Calu3 (cell line): ENCODE measurements at regions not wholly inside any gene's neighbourhood (a gene's known extent, or its start where the extent isn't known, plus 50 kb on each side); places are given as distances from the start of the nearest gene placed in this dataset.

ENCODE experiments used
- BruUV-seq: library from RNA; stranded (reverse); fragments of 400-500 nt; replicated peaks from 2 replicates; lab custom pipeline; 2021; lab: Mats Ljungman, UMichigan
- CTCF ChIA-PET: fragments of 300-600 bp; sonication (Branson Sonifier 250); formaldehyde crosslinking; loops from one replicate; lab custom pipeline; 2022; ENCODE audit warnings: antibody characterized with exemption; lab: Charles Lee
- DNase-seq: peaks from one replicate; pipeline ENCODE4 v3.0.0; 2022
- H3K27ac Mint-ChIP-seq: one replicate; pipeline ENCODE4 v1.8.0; 2022; ENCODE audit warnings: mixed read lengths; ENCODE audit not compliant: unreplicated experiment
- H3K27me3 Mint-ChIP-seq: one replicate; pipeline ENCODE4 v1.8.0; 2022; ENCODE audit warnings: mixed read lengths; ENCODE audit not compliant: unreplicated experiment
- H3K36me3 Mint-ChIP-seq: one replicate; pipeline ENCODE4 v1.8.0; 2022; ENCODE audit warnings: mild to moderate bottlenecking, moderate library complexity, mixed read lengths; ENCODE audit not compliant: insufficient read depth, unreplicated experiment
- H3K4me1 Mint-ChIP-seq: one replicate; pipeline ENCODE4 v1.8.0; 2022; ENCODE audit warnings: mild to moderate bottlenecking, low read depth, mixed read lengths; ENCODE audit not compliant: unreplicated experiment
- H3K4me3 Mint-ChIP-seq: one replicate; pipeline ENCODE4 v1.8.0; 2022; ENCODE audit warnings: mild to moderate bottlenecking, low read depth, moderate library complexity, mixed read lengths; ENCODE audit not compliant: unreplicated experiment
- H3K9me3 Mint-ChIP-seq: one replicate; pipeline ENCODE4 v1.8.0; 2022; ENCODE audit warnings: low read depth, mixed read lengths; ENCODE audit not compliant: unreplicated experiment
- intact Hi-C: fragments of 100-400 bp; cut with micrococcal nuclease; formaldehyde crosslinking; loops from one replicate; pipeline ENCODE4 v1.10.0; 2022; ENCODE audit not compliant: unreplicated experiment
- TF ChIP-seq, protein P1 (sequence below): fragments of 200-600 bp; IDR thresholded peaks from one replicate; pipeline ENCODE4 v1.8.0; 2022; ENCODE audit warnings: antibody characterized with exemption; ENCODE audit not compliant: unreplicated experiment

DNA sequence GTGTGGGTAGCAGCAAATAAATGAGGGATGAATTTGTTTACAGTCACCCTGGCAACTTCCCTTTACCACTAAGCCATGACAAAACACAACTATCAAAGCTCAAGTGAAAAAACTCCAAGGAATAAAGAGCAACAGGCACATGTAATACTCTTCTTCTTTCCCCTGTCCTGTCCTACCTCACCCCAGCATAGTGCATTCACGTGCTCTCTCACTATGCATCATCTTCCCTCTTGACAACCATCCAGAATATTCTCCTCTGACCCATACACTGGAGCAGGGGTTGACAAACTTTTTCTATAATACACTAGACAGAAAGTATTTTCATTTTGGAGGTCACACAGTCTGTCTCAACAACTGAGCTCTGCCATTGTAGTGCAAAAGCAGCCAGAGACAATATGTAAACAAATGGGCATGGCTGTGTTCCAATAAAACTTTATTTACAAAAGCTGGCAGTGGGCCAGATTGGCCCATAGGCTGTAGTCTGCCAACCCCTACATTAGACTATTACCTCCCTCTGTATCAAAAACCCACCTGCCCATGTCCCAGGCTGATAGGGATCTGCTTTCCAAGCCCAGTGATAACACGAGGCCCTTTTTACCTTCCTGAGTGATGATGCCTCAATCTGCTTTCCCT is 354.5 kb downstream of the FGFR2 start:
- peaks cover 22% of the 10 kb centered on the region for H3K4me1 Mint-ChIP-seq
- H3K9me3 Mint-ChIP-seq = peaks cover 4% of the 10 kb centered on the region
- BruUV-seq = no TSS peak
- no peak for DNase-seq
- intact Hi-C loops = no loop called here
- TF ChIP-seq, protein P1, sequence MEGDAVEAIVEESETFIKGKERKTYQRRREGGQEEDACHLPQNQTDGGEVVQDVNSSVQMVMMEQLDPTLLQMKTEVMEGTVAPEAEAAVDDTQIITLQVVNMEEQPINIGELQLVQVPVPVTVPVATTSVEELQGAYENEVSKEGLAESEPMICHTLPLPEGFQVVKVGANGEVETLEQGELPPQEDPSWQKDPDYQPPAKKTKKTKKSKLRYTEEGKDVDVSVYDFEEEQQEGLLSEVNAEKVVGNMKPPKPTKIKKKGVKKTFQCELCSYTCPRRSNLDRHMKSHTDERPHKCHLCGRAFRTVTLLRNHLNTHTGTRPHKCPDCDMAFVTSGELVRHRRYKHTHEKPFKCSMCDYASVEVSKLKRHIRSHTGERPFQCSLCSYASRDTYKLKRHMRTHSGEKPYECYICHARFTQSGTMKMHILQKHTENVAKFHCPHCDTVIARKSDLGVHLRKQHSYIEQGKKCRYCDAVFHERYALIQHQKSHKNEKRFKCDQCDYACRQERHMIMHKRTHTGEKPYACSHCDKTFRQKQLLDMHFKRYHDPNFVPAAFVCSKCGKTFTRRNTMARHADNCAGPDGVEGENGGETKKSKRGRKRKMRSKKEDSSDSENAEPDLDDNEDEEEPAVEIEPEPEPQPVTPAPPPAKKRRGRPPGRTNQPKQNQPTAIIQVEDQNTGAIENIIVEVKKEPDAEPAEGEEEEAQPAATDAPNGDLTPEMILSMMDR = no peak
- peak overlapping the region; percentile 60 for H3K27ac Mint-ChIP-seq
- peaks cover 6% of the 10 kb centered on the region for H3K36me3 Mint-ChIP-seq
- no peak overlapping the region for H3K4me3 Mint-ChIP-seq
- CTCF ChIA-PET = interaction anchor here (0.6 kb wide), 1 partner anchor 177 kb away, joined by 3 read pairs; no protein-coding TSS in a partner anchor
- no peaks in the 10 kb centered on the region for H3K27me3 Mint-ChIP-seq

DNA sequence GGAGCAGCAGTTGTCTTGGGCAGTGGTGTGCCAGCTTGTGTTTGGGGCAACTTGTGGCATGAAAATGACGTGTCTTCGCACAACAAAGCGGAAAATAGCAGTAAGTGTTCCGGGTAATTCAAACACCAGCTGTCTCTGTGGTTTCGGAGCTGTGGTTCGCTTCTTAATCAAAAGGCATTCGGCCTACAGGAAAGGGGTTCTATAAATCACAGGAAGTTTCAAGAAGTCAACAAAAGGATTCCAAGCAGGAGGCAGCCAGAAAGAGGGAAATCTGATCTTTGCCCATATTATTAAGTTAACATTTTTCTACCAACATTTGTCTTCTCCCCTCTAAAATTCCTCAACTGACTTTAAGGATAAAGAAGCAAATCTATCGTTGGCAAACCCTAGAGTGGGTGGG is 353.4 kb downstream of the FGFR2 start:
- TF ChIP-seq, protein P1 = no peak
- peaks cover 6% of the 10 kb centered on the region for H3K36me3 Mint-ChIP-seq
- no peaks in the 10 kb centered on the region for H3K27me3 Mint-ChIP-seq
- H3K4me1 Mint-ChIP-seq = peaks cover 21% of the 10 kb centered on the region
- intact Hi-C loops = no loop called here
- no peak overlapping the region for H3K27ac Mint-ChIP-seq
- BruUV-seq = no TSS peak
- no peak for DNase-seq
- H3K4me3 Mint-ChIP-seq = no peak overlapping the region
- CTCF ChIA-PET = no interaction called here
- peaks cover 4% of the 10 kb centered on the region for H3K9me3 Mint-ChIP-seq

GRCh38 chr10:121245754-121246153 is 352.5 kb downstream of the FGFR2 start:
- no peaks in the 10 kb centered on the region for H3K36me3 Mint-ChIP-seq
- BruUV-seq = no TSS peak
- CTCF ChIA-PET = no interaction called here
- H3K4me3 Mint-ChIP-seq = no peak overlapping the region
- peaks cover 12% of the 10 kb centered on the region for H3K4me1 Mint-ChIP-seq
- H3K27ac Mint-ChIP-seq = no peak overlapping the region
- no peak for DNase-seq
- intact Hi-C loops = no loop called here
- peaks cover 4% of the 10 kb centered on the region for H3K9me3 Mint-ChIP-seq
- H3K27me3 Mint-ChIP-seq = no peaks in the 10 kb centered on the region
- TF ChIP-seq, protein P1 = no peak

DNA sequence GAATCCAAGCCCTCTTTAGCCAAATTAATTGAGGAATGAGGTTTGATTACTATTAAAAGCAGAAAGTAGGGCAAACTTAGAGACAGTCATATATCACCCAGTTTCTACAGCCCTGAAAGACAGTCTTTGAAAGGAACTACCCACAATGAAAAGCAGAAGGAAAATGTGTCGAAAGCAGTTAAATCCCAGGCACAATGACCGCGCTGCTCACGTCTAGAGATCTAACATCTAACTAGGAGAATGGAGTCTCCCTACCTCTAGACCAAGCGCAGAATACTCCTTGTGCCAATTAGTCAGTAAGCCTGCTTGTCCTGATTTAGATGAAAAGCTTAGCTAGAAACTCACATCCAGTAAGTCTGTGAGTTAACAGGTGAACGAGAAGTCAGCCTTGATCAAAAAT is 350.0 kb downstream of the FGFR2 start:
- no peak overlapping the region for H3K4me3 Mint-ChIP-seq
- no peaks in the 10 kb centered on the region for H3K27me3 Mint-ChIP-seq
- intact Hi-C loops = no loop called here
- CTCF ChIA-PET = no interaction called here
- peaks cover 4% of the 10 kb centered on the region for H3K9me3 Mint-ChIP-seq
- no peaks in the 10 kb centered on the region for H3K36me3 Mint-ChIP-seq
- no peak overlapping the region for H3K27ac Mint-ChIP-seq
- H3K4me1 Mint-ChIP-seq = peaks cover 8% of the 10 kb centered on the region
- DNase-seq = no peak
- no TSS peak for BruUV-seq
- TF ChIP-seq, protein P1 = no peak
